ENCODE measurements at regions not wholly inside any gene's neighbourhood (a gene's known extent, or its start where the extent isn't known, plus 50 kb on each side); places are given as distances from the start of the nearest gene placed in this dataset.
A peak's percentile ranks its signal among the peaks of the same experiment; 100 is the strongest.
"Not testable (repeated sequence)": the region's sequence is repeated elsewhere in the genome, so short reads cannot be mapped to it uniquely, and the experiment has no call there.

GRCh38 chr10:6702833-6703232, 122.8 kb upstream of the PRKCQ start:
- CTCF ChIA-PET = interaction anchor here (0.6 to 1.6 kb wide), 3 partner anchors 25 to 419 kb away, joined by 3 read pairs; no protein-coding TSS in a partner anchor
- H3K27ac ChIP-seq (ENCODE audit: extremely low read depth, low read depth, low read length); H3K9me3 ChIP-seq (ENCODE audit: control insufficient read depth, insufficient read depth, low read depth, low read length); H3K36me3 ChIP-seq (ENCODE audit: control insufficient read depth in 2 of 2, insufficient read depth in 1 of 2, low read length in 2 of 2); H3K4me1 ChIP-seq (ENCODE audit: control insufficient read depth, insufficient read depth, low read length); POLR2A ChIA-PET; H3K4me3 ChIP-seq (ENCODE audit: low read depth, low read length): not testable (repeated sequence)
- TF ChIP-seq ZNF501 (tag by site-specific recombination; IDR thresholded peaks at IDR 0.05) (peak; percentile 54; the same call in 1 of the 2 replicates), ZNF140 (tag by site-specific recombination; IDR thresholded peaks at IDR 0.05) (peak; percentile 56; the same call in 1 of the 2 replicates), ZNF426 (tag by site-specific recombination; IDR thresholded peaks at IDR 0.05) (peak; percentile 88), ZNF664 (tag by site-specific recombination; IDR thresholded peaks at IDR 0.05) (0 out of 2 replicates have a peak, but pooled peaks have one; percentile 11), ZNF654 (tag by site-specific recombination; IDR thresholded peaks at IDR 0.05; ENCODE audit: low read depth) (0 out of 2 replicates have a peak, but pooled peaks have one; percentile 36), ZNF266 (tag by site-specific recombination; IDR thresholded peaks at IDR 0.05; ENCODE audit: low read depth) (peak; percentile 63; the same call in 1 of the 2 replicates), ZXDB (tag by site-specific recombination; IDR thresholded peaks at IDR 0.05) (0 out of 2 replicates have a peak, but pooled peaks have one; percentile 41), ZNF404 (tag by site-specific recombination; IDR thresholded peaks at IDR 0.05) (0 out of 2 replicates have a peak, but pooled peaks have one; percentile 44), ZNF292 (tag by site-specific recombination; IDR thresholded peaks at IDR 0.05; ENCODE audit: borderline replicate concordance, low read depth) (0 out of 2 replicates have a peak, but pooled peaks have one; percentile 46), ZNF341 (tag by site-specific recombination; IDR thresholded peaks at IDR 0.05; ENCODE audit: low read depth) (0 out of 2 replicates have a peak, but pooled peaks have one; percentile 17), ZNF555 (tag by site-specific recombination; conservative IDR thresholded peaks at IDR 0.05) (peak; percentile 85), ZNF510 (tag by site-specific recombination; IDR thresholded peaks at IDR 0.05; ENCODE audit: insufficient replicate concordance) (peak; percentile 77), ZNF138 (tag by site-specific recombination; IDR thresholded peaks at IDR 0.05; ENCODE audit: borderline replicate concordance) (0 out of 2 replicates have a peak, but pooled peaks have one; percentile 60), ZBTB8A (tag by site-specific recombination; IDR thresholded peaks at IDR 0.05) (peak; percentile 63; the same call in 1 of the 2 replicates), ZNF558 (tag by site-specific recombination; IDR thresholded peaks at IDR 0.05) (peak; percentile 60; the same call in 1 of the 2 replicates), ZNF394 (tag by site-specific recombination; IDR thresholded peaks at IDR 0.05; ENCODE audit: borderline replicate concordance) (peak; percentile 90), ZNF560 (tag by site-specific recombination; IDR thresholded peaks at IDR 0.05; ENCODE audit: borderline replicate concordance) (0 out of 2 replicates have a peak, but pooled peaks have one; percentile 28), ZNF518A (tag by site-specific recombination; conservative IDR thresholded peaks at IDR 0.05; ENCODE audit: low read depth) (peak; percentile 89), REST (tag by site-specific recombination; IDR thresholded peaks at IDR 0.05) (peak; percentile 62), ZNF623 (tag by site-specific recombination; IDR thresholded peaks at IDR 0.05) (peak; percentile 71)
- TF ChIP-seq, protein P1, sequence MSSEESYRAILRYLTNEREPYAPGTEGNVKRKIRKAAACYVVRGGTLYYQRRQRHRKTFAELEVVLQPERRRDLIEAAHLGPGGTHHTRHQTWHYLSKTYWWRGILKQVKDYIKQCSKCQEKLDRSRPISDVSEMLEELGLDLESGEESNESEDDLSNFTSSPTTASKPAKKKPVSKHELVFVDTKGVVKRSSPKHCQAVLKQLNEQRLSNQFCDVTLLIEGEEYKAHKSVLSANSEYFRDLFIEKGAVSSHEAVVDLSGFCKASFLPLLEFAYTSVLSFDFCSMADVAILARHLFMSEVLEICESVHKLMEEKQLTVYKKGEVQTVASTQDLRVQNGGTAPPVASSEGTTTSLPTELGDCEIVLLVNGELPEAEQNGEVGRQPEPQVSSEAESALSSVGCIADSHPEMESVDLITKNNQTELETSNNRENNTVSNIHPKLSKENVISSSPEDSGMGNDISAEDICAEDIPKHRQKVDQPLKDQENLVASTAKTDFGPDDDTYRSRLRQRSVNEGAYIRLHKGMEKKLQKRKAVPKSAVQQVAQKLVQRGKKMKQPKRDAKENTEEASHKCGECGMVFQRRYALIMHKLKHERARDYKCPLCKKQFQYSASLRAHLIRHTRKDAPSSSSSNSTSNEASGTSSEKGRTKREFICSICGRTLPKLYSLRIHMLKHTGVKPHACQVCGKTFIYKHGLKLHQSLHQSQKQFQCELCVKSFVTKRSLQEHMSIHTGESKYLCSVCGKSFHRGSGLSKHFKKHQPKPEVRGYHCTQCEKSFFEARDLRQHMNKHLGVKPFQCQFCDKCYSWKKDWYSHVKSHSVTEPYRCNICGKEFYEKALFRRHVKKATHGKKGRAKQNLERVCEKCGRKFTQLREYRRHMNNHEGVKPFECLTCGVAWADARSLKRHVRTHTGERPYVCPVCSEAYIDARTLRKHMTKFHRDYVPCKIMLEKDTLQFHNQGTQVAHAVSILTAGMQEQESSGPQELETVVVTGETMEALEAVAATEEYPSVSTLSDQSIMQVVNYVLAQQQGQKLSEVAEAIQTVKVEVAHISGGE (tag by site-specific recombination; conservative IDR thresholded peaks at IDR 0.05; ENCODE audit: low read depth) = peak; percentile 75

All from HEK293 (cell line).